GM19438 (cell line): ENCODE measurements at regions not wholly inside any gene's neighbourhood (a gene's known extent, or its start where the extent isn't known, plus 50 kb on each side); places are given as distances from the start of the nearest gene placed in this dataset.
"Not testable (repeated sequence)": the region's sequence is repeated elsewhere in the genome, so short reads cannot be mapped to it uniquely, and the experiment has no call there.

ENCODE experiments used
- ATAC-seq: cut with Tn5 transposase; IDR thresholded peaks from one replicate; pipeline ENCODE4 v1.9.1; 2021; ENCODE audit warnings: low read depth; ENCODE audit not compliant: unreplicated experiment

- ATAC-seq = no peak
Measured at GRCh38 chr6:141134723-141135122, 998.0 kb upstream of the GJE1 start.

GRCh38 chr6:141133836-141134235, 998.9 kb upstream of the GJE1 start:
- no peak for ATAC-seq

- no peak for ATAC-seq
Measured at GRCh38 chr6:141133346-141133745, 999.4 kb upstream of the GJE1 start.

- no peak for ATAC-seq
Measured at GRCh38 chr6:141131616-141132015, 1001.1 kb upstream of the GJE1 start.

GRCh38 chr6:141123497-141123896, 1009.2 kb upstream of the GJE1 start:
- no peak for ATAC-seq

- no peak for ATAC-seq
Measured at GRCh38 chr6:141123049-141123448, 1009.7 kb upstream of the GJE1 start.

GRCh38 chr6:141118991-141119390, 1013.7 kb upstream of the GJE1 start:
- ATAC-seq = no peak

- no peak for ATAC-seq
Measured at GRCh38 chr6:141117874-141118273, 1014.9 kb upstream of the GJE1 start.

GRCh38 chr6:141110481-141110880, 1022.2 kb upstream of the GJE1 start:
- ATAC-seq = no peak

GRCh38 chr6:141107591-141108160, 1025.0 kb upstream of the GJE1 start:
- no peak for ATAC-seq

GRCh38 chr6:141105481-141105880, 1027.2 kb upstream of the GJE1 start:
- ATAC-seq = no peak

GRCh38 chr6:141103246-141103645, 1029.5 kb upstream of the GJE1 start:
- no peak for ATAC-seq

GRCh38 chr6:141097471-141097870, 1035.3 kb upstream of the GJE1 start:
- ATAC-seq = no peak

GRCh38 chr6:141095308-141095707, 1037.4 kb upstream of the GJE1 start:
- ATAC-seq = no peak

- no peak for ATAC-seq
Measured at GRCh38 chr6:141088171-141088570, 1044.6 kb upstream of the GJE1 start.

- peak; percentile 82 for ATAC-seq
Measured at GRCh38 chr6:141077355-141078333, 1055.1 kb upstream of the GJE1 start.

- no peak for ATAC-seq
Measured at GRCh38 chr6:141057761-141058160, 1075.0 kb upstream of the GJE1 start.

- ATAC-seq = no peak
Measured at GRCh38 chr6:141056945-141057625, 1075.6 kb upstream of the GJE1 start.

- no peak for ATAC-seq
Measured at GRCh38 chr6:141050471-141050870, 1082.3 kb upstream of the GJE1 start.

- no peak for ATAC-seq
Measured at GRCh38 chr6:141048451-141048850, 1084.3 kb upstream of the GJE1 start.

GRCh38 chr6:141046496-141046895, 1086.2 kb upstream of the GJE1 start:
- not testable (repeated sequence) for ATAC-seq
